HG03135 (cell line): ENCODE measurements at regions not wholly inside any gene's neighbourhood (a gene's known extent, or its start where the extent isn't known, plus 50 kb on each side); places are given as distances from the start of the nearest gene placed in this dataset.

Experiments
- ATAC-seq: cut with Tn5 transposase; IDR thresholded peaks from one replicate; pipeline ENCODE4 v1.9.1; 2021; ENCODE audit warnings: mild to moderate bottlenecking, moderate library complexity; ENCODE audit not compliant: unreplicated experiment

DNA sequence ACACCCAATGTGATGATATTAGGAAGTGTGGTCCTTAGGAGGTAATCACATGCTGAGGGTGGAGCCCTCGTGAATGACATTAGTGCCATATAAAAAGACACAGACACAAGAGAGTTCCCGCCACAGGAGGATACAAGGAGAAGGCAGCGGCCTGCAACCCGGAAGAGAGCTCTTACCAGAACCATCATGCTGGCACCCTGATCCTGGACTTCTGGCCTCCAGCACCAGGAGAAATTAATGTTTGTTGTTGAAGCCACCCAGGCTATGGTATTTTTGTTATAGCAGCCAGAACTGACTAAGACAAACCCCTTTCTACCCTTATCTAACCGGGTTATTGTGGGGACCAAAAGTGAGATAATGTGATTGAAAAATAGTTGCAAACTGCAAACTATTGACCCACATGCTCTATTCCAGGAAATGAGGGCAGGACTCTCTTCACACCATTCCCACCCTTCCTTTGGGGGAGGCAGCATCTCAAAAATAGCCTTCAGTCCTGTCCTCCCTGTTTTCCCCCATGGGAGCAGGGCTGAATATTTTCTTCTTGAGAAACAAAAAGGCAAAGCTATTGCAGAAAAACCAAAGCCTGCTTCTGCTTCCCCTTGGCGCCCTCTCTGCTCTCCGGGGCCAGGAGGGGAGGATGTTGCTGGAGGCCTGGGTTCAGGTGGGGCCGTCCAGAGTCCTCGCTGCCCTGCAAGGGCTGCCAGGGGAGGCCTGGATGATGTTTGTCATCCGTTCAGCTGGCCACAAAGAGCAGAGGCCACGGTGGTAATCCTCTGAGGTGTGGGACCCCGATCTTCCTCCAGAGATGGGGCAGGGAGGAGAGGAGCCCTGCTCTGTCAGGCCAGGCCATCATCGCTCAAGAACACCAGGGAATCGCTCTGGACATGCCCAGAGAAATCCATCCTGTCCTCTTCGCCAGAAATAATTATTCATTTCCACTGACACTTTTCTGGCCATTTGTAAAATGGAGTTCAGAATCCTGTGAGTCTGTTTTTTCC, 73.8 kb upstream of the HAAO start:
- ATAC-seq, result no peak

- no peak for ATAC-seq
These were observed 72.4 kb upstream of the HAAO start for GRCh38 chr2:42864641-42865280.

GRCh38 chr2:42864222-42864621, 71.8 kb upstream of the HAAO start:
- no peak for ATAC-seq

DNA sequence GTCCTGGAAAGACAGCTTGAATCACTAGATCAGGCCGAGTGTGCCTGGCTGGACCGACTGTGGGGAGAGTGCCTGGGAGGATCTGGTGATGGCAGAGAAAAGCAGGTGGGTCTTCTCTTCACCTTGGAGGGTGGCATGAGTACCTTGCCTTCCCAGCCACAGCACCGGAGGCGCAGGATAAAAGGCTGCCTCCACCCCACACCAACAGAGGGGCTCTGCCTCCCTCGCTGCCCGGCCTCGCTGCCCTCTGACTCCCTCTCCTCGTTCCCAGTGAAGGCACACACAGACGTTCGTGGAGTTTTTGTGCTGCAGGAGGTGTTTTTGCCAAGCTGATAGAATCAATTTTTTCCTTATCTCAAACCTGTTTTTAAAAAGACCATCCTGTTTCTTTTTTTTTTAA, 71.4 kb upstream of the HAAO start:
- ATAC-seq, result no peak

DNA sequence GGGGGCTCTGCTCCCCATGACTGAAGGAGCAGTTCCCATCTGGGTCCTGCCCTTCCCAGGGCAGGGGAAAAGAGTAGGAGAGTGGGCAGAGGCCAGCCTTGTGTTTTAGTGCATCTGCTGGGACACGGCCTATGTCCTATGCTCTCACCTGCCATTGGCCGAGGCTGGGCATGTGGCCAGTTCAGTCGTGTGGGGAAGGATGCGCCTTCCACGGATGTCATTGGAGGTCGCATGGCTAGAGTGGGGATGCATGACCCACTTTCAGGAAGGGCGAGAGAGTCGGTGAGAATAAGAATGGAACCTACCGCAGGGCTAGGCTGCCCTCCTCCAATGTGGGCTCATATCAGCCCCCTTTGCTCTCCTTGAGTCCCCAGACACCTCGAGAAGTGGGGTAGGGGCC, 70.9 kb upstream of the HAAO start:
- no peak for ATAC-seq

DNA sequence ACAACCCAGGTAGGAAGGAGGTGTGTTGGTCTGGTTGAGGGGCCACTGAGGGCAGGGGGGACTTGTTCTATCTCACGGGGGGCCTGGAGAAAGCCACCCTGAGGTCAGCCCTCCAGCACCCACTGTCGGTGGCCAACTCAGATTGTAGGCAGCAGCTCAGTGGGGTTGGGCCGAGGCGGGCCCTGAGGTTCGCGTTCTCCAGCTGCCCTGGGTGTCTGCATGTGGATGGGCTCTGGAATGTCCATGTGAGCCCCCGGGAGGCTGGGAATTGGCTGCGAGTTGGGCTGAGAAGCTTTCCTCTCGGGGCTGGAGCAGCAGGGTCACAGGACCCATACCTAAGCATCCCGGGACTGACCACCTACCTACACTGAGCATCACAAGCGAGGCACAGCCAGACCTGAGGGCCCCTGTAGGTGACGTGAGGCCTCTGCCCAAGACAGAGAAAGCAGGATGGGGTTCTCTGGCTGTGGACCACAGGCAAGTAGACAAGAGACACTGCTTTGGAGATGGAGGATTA, 70.3 kb upstream of the HAAO start:
- ATAC-seq, result no peak

DNA sequence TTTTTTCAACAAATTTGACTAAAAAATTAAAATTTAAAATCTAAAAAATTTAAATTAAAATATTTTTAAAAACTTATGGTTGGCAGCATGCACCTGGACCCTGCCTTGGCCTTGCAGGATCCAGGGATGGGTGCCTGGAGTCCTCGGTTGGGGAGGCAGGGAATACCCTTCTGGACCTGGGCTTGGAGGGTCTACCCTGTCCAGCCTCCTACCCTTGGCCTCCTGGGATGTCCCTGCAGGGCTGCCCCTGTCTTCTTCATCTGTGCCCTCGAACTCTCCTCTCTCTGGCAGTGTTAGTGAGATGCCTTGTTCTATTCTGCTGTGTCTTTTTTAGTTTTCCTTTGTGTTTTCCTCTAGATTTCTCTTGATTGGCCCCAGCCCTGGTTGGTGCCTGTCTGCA, 68.9 kb upstream of the HAAO start:
- no peak for ATAC-seq

DNA sequence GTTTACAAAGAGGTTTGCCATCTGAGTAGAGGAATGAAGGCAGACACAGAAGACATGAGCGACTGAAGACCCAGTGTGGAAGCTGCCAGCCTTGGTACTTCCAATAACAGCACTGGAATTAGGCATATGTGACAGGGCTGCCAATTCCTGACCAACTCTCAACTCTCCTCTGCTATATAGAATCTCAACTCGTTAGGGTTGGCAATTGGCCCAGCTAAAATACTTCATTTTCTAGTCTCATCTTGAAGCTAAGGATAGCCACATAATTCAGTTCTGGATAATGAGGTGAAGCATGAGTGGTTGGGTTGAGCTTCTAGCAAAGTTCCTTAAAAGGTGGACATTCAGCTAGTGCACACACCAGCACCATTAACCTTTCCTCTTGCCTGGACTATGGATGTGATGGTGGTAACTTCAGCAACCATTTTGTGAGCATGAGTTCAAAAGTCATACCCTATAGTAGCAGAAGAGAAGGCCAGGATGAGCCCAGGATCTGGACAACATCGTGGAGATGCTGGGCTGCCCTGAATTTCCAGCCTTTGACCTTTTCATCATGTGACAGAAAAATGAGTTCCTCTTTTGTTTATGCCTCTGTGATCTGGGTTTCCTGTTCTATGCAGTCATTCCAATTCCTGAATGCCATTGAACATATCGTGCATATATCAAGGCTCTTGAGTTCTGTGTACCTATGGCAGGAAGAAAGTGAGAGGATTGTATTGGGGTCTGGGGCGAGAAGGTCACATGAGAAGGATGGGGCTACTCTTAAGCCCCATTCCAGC, 68.1 kb upstream of the HAAO start:
- no peak for ATAC-seq

DNA sequence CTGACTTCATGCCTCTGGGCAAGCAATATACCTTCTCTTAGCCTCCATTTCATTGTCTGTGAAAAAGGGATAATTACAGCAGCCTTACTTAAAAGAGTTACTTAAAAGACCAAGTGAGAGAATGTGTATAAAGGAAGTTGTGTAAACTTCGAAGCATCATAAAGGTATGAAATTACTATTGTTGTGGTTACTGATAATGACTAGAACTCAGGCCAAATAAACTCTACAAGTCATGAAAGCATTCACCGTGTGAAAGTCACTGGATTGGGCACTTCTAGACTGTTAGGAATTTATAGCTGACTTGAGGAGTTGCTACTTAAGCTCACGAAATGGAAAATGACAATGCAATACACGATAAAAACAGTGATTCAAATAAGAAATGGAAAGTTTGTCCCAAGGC, 67.4 kb upstream of the HAAO start:
- no peak for ATAC-seq

GRCh38 chr2:42859006-42859552, 66.7 kb upstream of the HAAO start:
- no peak for ATAC-seq

GRCh38 chr2:42858140-42859005, 66.0 kb upstream of the HAAO start:
- ATAC-seq, result no peak

- ATAC-seq, result no peak
These were observed 64.7 kb upstream of the HAAO start for GRCh38 chr2:42856891-42857632.

GRCh38 chr2:42856106-42856860, 63.9 kb upstream of the HAAO start:
- no peak for ATAC-seq

- no peak for ATAC-seq
These were observed 63.0 kb upstream of the HAAO start for GRCh38 chr2:42855221-42855970.

DNA sequence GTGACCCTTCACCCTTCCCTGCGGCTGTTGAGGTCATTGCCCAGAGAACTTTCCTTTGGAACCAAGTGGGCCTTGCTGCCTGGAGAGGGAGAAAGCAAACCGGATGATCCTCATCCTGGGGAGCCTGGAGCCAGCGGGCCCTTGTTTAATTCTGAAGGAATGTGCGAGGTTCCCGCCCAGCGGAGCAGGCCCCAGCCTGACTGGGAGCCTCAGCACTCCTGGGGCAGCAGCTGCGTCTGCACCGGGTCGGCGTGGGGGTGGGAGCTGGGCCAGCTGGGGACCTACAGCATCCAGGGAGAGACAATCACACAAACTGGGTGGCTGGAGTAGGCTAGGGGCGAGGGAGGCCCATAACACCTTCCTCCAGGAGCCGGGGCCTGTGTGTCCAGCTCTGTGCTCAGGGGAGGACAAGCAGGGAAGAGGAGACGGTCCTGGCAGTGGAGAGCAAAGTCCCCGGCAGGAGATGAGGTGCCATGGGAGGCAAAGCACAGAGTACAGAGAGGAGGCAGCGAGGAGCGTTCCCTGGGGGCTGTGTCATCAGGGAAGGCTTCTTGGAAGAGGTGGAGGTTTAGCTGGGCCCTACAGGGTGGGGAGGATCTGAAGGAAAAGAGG, 61.9 kb upstream of the HAAO start:
- no peak for ATAC-seq

DNA sequence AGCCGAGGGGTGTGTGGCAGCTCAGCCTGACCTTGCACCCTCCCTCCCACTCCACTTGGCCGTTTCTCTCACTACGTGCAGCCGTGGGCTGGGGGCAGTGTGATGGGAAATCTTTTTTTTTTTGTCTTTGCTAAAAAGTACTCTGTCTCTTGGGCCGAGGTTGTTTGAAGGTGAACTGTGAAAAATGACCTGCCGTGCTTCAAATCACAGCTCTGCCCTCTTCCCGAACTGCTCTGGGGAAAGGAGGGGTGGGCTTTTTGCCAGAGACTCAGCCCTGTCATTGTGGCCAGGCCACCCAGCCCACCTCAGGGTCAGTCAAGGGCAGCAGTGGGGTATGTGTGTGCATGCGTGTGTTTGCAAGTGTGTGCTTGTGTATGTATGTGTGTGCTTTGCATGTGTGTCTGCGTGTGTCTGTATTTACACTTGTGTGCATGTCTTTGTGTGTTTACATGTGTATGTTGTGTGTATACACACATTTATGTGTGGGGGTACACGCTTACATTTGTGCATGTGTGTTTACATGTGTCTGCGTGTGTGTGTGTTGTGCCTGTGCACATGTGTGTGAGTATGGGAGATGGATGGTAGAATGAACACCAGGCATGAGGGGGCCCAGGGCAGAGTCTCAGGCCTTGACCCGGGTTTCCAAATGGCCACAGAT, 61.3 kb upstream of the HAAO start:
- no peak for ATAC-seq

GRCh38 chr2:42852798-42853197, 60.4 kb upstream of the HAAO start:
- no peak for ATAC-seq
